OCI-LY1 (cell line): ENCODE measurements at regions not wholly inside any gene's neighbourhood (a gene's known extent, or its start where the extent isn't known, plus 50 kb on each side); places are given as distances from the start of the nearest gene placed in this dataset.

Experiments used
- H2AFZ ChIP-seq: fragments of 200-600 bp; sonication (generic), shearing (Covaris generic); 2 replicates; pipeline ENCODE4 v1.6.0; 2014; ENCODE audit warnings: antibody characterized with exemption, mild to moderate bottlenecking, low read length
- H3F3A ChIP-seq: fragments of 200-600 bp; sonication (generic), shearing (Covaris generic); 2 replicates; pipeline ENCODE4 v1.6.0; 2014; ENCODE audit warnings: mild to moderate bottlenecking, antibody characterized with exemption, low read length, moderate library complexity; ENCODE audit not compliant: insufficient read depth
- H3K27ac ChIP-seq: fragments of 200-600 bp; sonication (generic); 2 replicates; pipeline ENCODE4 v1.5.1; 2014; ENCODE audit warnings: low read length, mixed run types, mild to moderate bottlenecking, low read depth; ENCODE audit not compliant: poor library complexity, severe bottlenecking
- H3K27me3 ChIP-seq: fragments of 200-600 bp; sonication (generic); 2 replicates; pipeline ENCODE4 v1.6.0; 2014; ENCODE audit warnings: antibody characterized with exemption, mild to moderate bottlenecking, low read length, moderate library complexity; ENCODE audit not compliant: insufficient read depth
- H3K36me3 ChIP-seq: fragments of 200-600 bp; sonication (generic); 2 replicates; pipeline ENCODE4 v1.6.1; 2014; ENCODE audit warnings: mild to moderate bottlenecking, antibody characterized with exemption, low read length, moderate library complexity, mixed read lengths; ENCODE audit not compliant: insufficient read depth
- H3K4me1 ChIP-seq: fragments of 200-600 bp; sonication (generic); 2 replicates; pipeline ENCODE4 v1.5.1; 2014; ENCODE audit warnings: mild to moderate bottlenecking, low read length, moderate library complexity; ENCODE audit not compliant: insufficient read depth, severe bottlenecking
- H3K4me2 ChIP-seq: fragments of 200-600 bp; sonication (generic), shearing (Covaris generic); 2 replicates; pipeline ENCODE4 v1.6.1; 2014; ENCODE audit warnings: low read length
- H3K4me3 ChIP-seq: fragments of 200-600 bp; sonication (generic); 2 replicates; pipeline ENCODE4 v1.5.1; 2014; ENCODE audit warnings: low read length, low read depth, mild to moderate bottlenecking, mixed read lengths; ENCODE audit not compliant: poor library complexity, severe bottlenecking
- H3K79me2 ChIP-seq: fragments of 200-600 bp; shearing (Covaris generic); 2 replicates; pipeline ENCODE4 v1.6.1; 2016; ENCODE audit warnings: mixed run types, low read length, mixed read lengths; ENCODE audit not compliant: insufficient read depth
- H3K9ac ChIP-seq: fragments of 200-600 bp; sonication (generic), shearing (Covaris generic); 2 replicates; pipeline ENCODE4 v1.6.1; 2014; ENCODE audit warnings: mild to moderate bottlenecking, low read length, mixed read lengths
- H3K9me2 ChIP-seq: fragments of 200-600 bp; sonication (generic), shearing (Covaris generic); 2 replicates; pipeline ENCODE4 v1.6.1; 2014; ENCODE audit warnings: low read depth, mild to moderate bottlenecking, low read length, mixed read lengths
- H3K9me3 ChIP-seq: fragments of 200-600 bp; shearing (Covaris generic); 2 replicates; pipeline ENCODE4 v1.6.1; 2014; ENCODE audit warnings: low read length, mixed read lengths
- H4K20me1 ChIP-seq: fragments of 200-600 bp; sonication (generic), shearing (Covaris generic); 2 replicates; pipeline ENCODE4 v1.6.0; 2016; ENCODE audit warnings: mild to moderate bottlenecking, low read length; ENCODE audit not compliant: insufficient read depth
- CTCF ChIP-seq: fragments of 200-600 bp; sonication (generic), shearing (Covaris generic); IDR thresholded peaks from 2 replicates; pipeline ENCODE4 v1.5.1; 2017; ENCODE audit warnings: mild to moderate bottlenecking, antibody characterized with exemption, low read length, moderate library complexity, mixed read lengths
- EZH2 ChIP-seq: fragments of 200-600 bp; sonication (generic), shearing (Covaris generic); IDR thresholded peaks from 2 replicates; pipeline ENCODE4 v1.8.0; 2017; ENCODE audit warnings: borderline replicate concordance, mixed run types, mild to moderate bottlenecking, antibody characterized with exemption, low read length, moderate library complexity, mixed read lengths

GRCh38 chr3:105235785-105236184 is 130.9 kb upstream of the ALCAM start:
- Histone ChIP-seq H3K9me3 (no peaks in the 10 kb centered on the region), H3K27ac (no peak overlapping the region), H3F3A (no peaks in the 10 kb centered on the region), H4K20me1 (no peaks in the 10 kb centered on the region), H3K9ac (no peak overlapping the region), H3K4me2 (no peak overlapping the region), H2AFZ (no peak overlapping the region), H3K4me3 (no peak overlapping the region), H3K9me2 (no peaks in the 10 kb centered on the region), H3K4me1 (no peaks in the 10 kb centered on the region), H3K79me2 (no peaks in the 10 kb centered on the region), H3K27me3 (no peaks in the 10 kb centered on the region), H3K36me3 (no peaks in the 10 kb centered on the region)
- TF ChIP-seq EZH2, result no peak
- TF ChIP-seq CTCF, result no peak

- H3K4me2 ChIP-seq, result no peak overlapping the region
- no peaks in the 10 kb centered on the region for H3K79me2 ChIP-seq
- no peaks in the 10 kb centered on the region for H4K20me1 ChIP-seq
- no peak overlapping the region for H3K9ac ChIP-seq
- no peak for TF ChIP-seq CTCF
- TF ChIP-seq EZH2, result no peak
- H2AFZ ChIP-seq, result no peak overlapping the region
- H3K4me3 ChIP-seq, result no peak overlapping the region
- no peaks in the 10 kb centered on the region for H3K27me3 ChIP-seq
- H3K36me3 ChIP-seq, result no peaks in the 10 kb centered on the region
- H3K4me1 ChIP-seq, result no peaks in the 10 kb centered on the region
- no peaks in the 10 kb centered on the region for H3K9me2 ChIP-seq
- no peaks in the 10 kb centered on the region for H3K9me3 ChIP-seq
- H3K27ac ChIP-seq, result no peak overlapping the region
- H3F3A ChIP-seq, result no peaks in the 10 kb centered on the region
Measured at GRCh38 chr3:105238367-105238766, 128.3 kb upstream of the ALCAM start.

- no peak for TF ChIP-seq EZH2
- H3K4me3 ChIP-seq, result no peak overlapping the region
- no peaks in the 10 kb centered on the region for H3K9me3 ChIP-seq
- no peak overlapping the region for H3K27ac ChIP-seq
- no peak overlapping the region for H3K4me2 ChIP-seq
- H2AFZ ChIP-seq, result no peak overlapping the region
- no peaks in the 10 kb centered on the region for H3K36me3 ChIP-seq
- H3F3A ChIP-seq, result no peaks in the 10 kb centered on the region
- H4K20me1 ChIP-seq, result no peaks in the 10 kb centered on the region
- no peaks in the 10 kb centered on the region for H3K27me3 ChIP-seq
- no peaks in the 10 kb centered on the region for H3K9me2 ChIP-seq
- H3K9ac ChIP-seq, result no peak overlapping the region
- H3K4me1 ChIP-seq, result no peaks in the 10 kb centered on the region
- H3K79me2 ChIP-seq, result no peaks in the 10 kb centered on the region
Measured at GRCh38 chr3:105243076-105243475, 123.6 kb upstream of the ALCAM start.

GRCh38 chr3:105246536-105246935 is 120.2 kb upstream of the ALCAM start:
- no peaks in the 10 kb centered on the region for H3K79me2 ChIP-seq

More at GRCh38 chr3:105246536-105246935, 120.2 kb upstream of the ALCAM start:
- H3K4me1 ChIP-seq, result no peaks in the 10 kb centered on the region
- H3K36me3 ChIP-seq, result no peaks in the 10 kb centered on the region
- no peak overlapping the region for H2AFZ ChIP-seq
- no peak overlapping the region for H3K4me3 ChIP-seq
- H3K9me3 ChIP-seq, result no peaks in the 10 kb centered on the region
- H3K9me2 ChIP-seq, result no peaks in the 10 kb centered on the region
- no peak overlapping the region for H3K27ac ChIP-seq
- H4K20me1 ChIP-seq, result no peaks in the 10 kb centered on the region
- TF ChIP-seq EZH2 (no peak), CTCF (no peak)
- no peaks in the 10 kb centered on the region for H3K27me3 ChIP-seq
- H3K4me2 ChIP-seq, result no peak overlapping the region
- no peak overlapping the region for H3K9ac ChIP-seq
- no peaks in the 10 kb centered on the region for H3F3A ChIP-seq
